ENCODE measurements at regions not wholly inside any gene's neighbourhood (a gene's known extent, or its start where the extent isn't known, plus 50 kb on each side); places are given as distances from the start of the nearest gene placed in this dataset.

DNA sequence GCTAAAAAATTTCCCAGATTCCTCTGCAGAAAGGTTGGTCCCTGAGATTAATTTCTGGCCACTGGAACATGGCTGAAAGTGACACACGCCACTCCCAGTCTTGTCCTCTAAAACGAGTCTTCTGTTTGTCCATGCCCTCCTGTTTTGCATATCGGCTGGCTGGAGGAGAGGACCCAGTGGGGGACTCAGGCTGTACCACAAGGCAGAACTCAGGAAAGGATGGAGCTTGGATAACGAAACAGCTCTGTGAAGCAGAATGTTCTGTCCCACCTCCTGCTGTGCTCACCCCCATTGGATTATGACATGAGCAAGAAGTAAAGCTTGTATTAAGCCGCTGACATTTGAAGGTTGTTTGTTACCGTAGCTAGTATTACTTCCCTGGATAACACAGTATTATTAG, 856.2 kb downstream of the BCL11B start:
- DNase-seq (ENCODE audit: low spot score) (no peak), ATAC-seq (ENCODE audit: low read depth) (no peak)
- H3K4me3 ChIP-seq (ENCODE audit: severe bottlenecking): no peak overlapping the region
- H3K27ac ChIP-seq (ENCODE audit: poor library complexity, severe bottlenecking): no peak overlapping the region
- no peaks in the 10 kb centered on the region for H3K9me3 ChIP-seq (ENCODE audit: severe bottlenecking)
- TF ChIP-seq, protein P1, sequence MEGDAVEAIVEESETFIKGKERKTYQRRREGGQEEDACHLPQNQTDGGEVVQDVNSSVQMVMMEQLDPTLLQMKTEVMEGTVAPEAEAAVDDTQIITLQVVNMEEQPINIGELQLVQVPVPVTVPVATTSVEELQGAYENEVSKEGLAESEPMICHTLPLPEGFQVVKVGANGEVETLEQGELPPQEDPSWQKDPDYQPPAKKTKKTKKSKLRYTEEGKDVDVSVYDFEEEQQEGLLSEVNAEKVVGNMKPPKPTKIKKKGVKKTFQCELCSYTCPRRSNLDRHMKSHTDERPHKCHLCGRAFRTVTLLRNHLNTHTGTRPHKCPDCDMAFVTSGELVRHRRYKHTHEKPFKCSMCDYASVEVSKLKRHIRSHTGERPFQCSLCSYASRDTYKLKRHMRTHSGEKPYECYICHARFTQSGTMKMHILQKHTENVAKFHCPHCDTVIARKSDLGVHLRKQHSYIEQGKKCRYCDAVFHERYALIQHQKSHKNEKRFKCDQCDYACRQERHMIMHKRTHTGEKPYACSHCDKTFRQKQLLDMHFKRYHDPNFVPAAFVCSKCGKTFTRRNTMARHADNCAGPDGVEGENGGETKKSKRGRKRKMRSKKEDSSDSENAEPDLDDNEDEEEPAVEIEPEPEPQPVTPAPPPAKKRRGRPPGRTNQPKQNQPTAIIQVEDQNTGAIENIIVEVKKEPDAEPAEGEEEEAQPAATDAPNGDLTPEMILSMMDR (IDR thresholded peaks at IDR 0.05; ENCODE audit: poor library complexity, severe bottlenecking): no peak
- no peaks in the 10 kb centered on the region for H3K36me3 ChIP-seq (ENCODE audit: low read depth)
- no peaks in the 10 kb centered on the region for H3K4me1 ChIP-seq (ENCODE audit: insufficient read depth, poor library complexity, severe bottlenecking)
- no peaks in the 10 kb centered on the region for H3K27me3 ChIP-seq (ENCODE audit: insufficient read depth, poor library complexity, severe bottlenecking)

DNA sequence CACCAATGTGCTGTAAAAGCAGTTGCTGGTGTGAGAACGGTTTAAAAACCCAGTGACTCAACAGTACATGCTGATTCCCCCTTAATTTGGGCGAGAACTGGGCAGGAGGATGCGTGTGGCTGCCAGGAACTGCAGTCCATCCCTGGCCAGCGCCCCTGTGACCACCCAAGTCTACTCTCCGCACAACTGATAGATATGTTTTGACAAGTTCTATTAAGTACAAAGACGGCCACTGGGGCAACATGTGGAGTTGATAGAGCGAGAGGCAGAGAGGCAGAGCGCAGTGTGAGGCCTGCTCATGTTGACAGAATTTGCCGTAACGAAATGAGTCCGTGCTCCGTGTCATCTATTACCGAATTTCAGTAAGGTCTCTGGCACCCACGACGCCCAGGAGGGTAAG, 855.0 kb downstream of the BCL11B start:
- ATAC-seq (ENCODE audit: low read depth) (no peak), DNase-seq (ENCODE audit: low spot score) (no peak)
- Histone ChIP-seq H3K4me3 (ENCODE audit: severe bottlenecking) (no peak overlapping the region), H3K27ac (ENCODE audit: poor library complexity, severe bottlenecking) (no peak overlapping the region), H3K36me3 (ENCODE audit: low read depth) (no peaks in the 10 kb centered on the region), H3K27me3 (ENCODE audit: insufficient read depth, poor library complexity, severe bottlenecking) (no peaks in the 10 kb centered on the region), H3K4me1 (ENCODE audit: insufficient read depth, poor library complexity, severe bottlenecking) (no peaks in the 10 kb centered on the region), H3K9me3 (ENCODE audit: severe bottlenecking) (no peaks in the 10 kb centered on the region)
- TF ChIP-seq, protein P1 (IDR thresholded peaks at IDR 0.05; ENCODE audit: poor library complexity, severe bottlenecking): no peak

DNA sequence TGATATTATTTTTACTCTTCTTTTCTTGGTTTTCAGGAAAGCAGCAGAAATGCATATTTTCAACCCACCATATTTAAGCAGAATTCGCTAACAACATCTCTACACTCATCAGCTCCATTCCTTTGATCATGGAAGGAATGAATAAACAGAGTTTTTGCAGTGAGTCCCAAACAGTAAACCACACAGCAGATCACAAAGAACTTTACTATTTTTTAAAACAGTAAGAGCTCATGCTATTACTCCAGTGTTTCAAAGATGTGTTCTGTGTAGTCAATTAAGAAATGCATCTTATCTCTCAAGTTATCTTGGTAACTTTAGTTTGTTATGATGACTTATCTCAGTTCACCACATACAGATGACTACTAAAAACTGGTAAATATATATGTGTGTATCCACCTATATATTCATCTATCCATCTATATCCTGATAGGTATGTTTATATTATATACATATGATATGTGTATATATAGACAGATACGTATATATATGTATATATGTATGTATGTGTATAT, 843.5 kb downstream of the BCL11B start:
- Histone ChIP-seq H3K27me3 (ENCODE audit: insufficient read depth, poor library complexity, severe bottlenecking) (no peaks in the 10 kb centered on the region), H3K4me1 (ENCODE audit: insufficient read depth, poor library complexity, severe bottlenecking) (no peaks in the 10 kb centered on the region), H3K36me3 (ENCODE audit: low read depth) (no peaks in the 10 kb centered on the region), H3K4me3 (ENCODE audit: severe bottlenecking) (no peak overlapping the region), H3K27ac (ENCODE audit: poor library complexity, severe bottlenecking) (no peak overlapping the region), H3K9me3 (ENCODE audit: severe bottlenecking) (no peaks in the 10 kb centered on the region)
- ATAC-seq (ENCODE audit: low read depth) (no peak), DNase-seq (ENCODE audit: low spot score) (no peak)
- TF ChIP-seq, protein P1 (IDR thresholded peaks at IDR 0.05; ENCODE audit: poor library complexity, severe bottlenecking): no peak

DNA sequence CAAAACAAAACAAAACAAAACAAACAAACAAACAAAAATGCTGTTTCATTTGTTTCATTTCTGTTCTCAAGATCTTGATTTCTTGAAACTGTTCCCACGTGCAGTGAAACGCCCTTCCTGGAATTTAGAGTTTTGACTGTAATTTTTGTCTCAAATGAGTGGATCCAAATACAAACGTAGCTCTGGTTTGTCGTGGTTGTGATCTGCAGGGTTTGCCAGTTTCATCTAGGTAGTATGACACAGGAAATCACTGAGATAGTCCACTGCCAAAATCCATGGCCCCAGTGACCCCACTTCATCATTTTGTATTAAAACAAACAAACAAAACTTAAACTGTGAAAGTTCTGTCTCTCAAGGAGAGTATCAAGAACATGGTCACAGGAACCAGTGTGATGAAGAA, 838.6 kb downstream of the BCL11B start:
- TF ChIP-seq, protein P1 (IDR thresholded peaks at IDR 0.05; ENCODE audit: poor library complexity, severe bottlenecking): no peak
- Histone ChIP-seq H3K27ac (ENCODE audit: poor library complexity, severe bottlenecking) (no peak overlapping the region), H3K4me3 (ENCODE audit: severe bottlenecking) (no peak overlapping the region), H3K9me3 (ENCODE audit: severe bottlenecking) (no peaks in the 10 kb centered on the region), H3K36me3 (ENCODE audit: low read depth) (no peaks in the 10 kb centered on the region), H3K27me3 (ENCODE audit: insufficient read depth, poor library complexity, severe bottlenecking) (no peaks in the 10 kb centered on the region), H3K4me1 (ENCODE audit: insufficient read depth, poor library complexity, severe bottlenecking) (no peaks in the 10 kb centered on the region)
- ATAC-seq (ENCODE audit: low read depth): no peak
- DNase-seq (ENCODE audit: low spot score): no peak

DNA sequence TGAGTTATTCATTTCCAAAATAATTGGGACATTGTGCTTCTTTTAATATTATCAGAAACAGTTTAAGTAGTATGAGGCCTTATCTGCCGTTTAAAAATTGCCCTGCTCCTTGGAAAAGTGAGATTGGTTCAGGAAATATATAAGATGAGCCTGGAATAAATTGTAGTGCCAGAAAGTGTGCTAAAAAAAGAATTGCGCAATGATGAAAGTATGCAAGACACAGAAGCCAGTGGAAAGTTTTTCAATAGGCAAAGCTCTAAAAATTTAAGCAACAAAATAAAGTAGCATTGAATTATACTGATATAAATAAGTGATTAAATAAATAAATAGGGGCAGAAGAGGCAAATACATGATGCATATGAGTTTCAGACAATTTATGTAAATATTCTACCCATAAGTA, 834.9 kb downstream of the BCL11B start:
- no peak overlapping the region for H3K27ac ChIP-seq (ENCODE audit: poor library complexity, severe bottlenecking)
- no peak overlapping the region for H3K4me3 ChIP-seq (ENCODE audit: severe bottlenecking)
- H3K36me3 ChIP-seq (ENCODE audit: low read depth): no peaks in the 10 kb centered on the region
- H3K9me3 ChIP-seq (ENCODE audit: severe bottlenecking): no peaks in the 10 kb centered on the region
- H3K27me3 ChIP-seq (ENCODE audit: insufficient read depth, poor library complexity, severe bottlenecking): no peaks in the 10 kb centered on the region
- TF ChIP-seq, protein P1 (IDR thresholded peaks at IDR 0.05; ENCODE audit: poor library complexity, severe bottlenecking): no peak
- no peaks in the 10 kb centered on the region for H3K4me1 ChIP-seq (ENCODE audit: insufficient read depth, poor library complexity, severe bottlenecking)
- no peak for DNase-seq (ENCODE audit: low spot score)
- no peak for ATAC-seq (ENCODE audit: low read depth)

Data from RWPE2 (cell line).